CD4-positive, alpha-beta T cell (primary cell): ENCODE measurements at regions not wholly inside any gene's neighbourhood (a gene's known extent, or its start where the extent isn't known, plus 50 kb on each side); places are given as distances from the start of the nearest gene placed in this dataset.

ENCODE experiments used
- ATAC-seq: fragments of 200-7000 bp; cut with Tn5 transposase; one replicate; pipeline ENCODE4 v1.10.0; 2022; ENCODE audit warnings: mild to moderate bottlenecking; ENCODE audit not compliant: poor library complexity
- CTCF ChIA-PET: fragments of 350-600 bp; sonication (Branson Sonifier 250); formaldehyde crosslinking; loops from one replicate; lab custom pipeline; 2021; ENCODE audit warnings: antibody characterized with exemption, inconsistent platforms; lab: Charles Lee
- POLR2A ChIA-PET: fragments of 350-600 bp; sonication (Branson Sonifier 250); formaldehyde crosslinking; loops from one replicate; lab custom pipeline; 2021; ENCODE audit warnings: antibody characterized with exemption, inconsistent platforms; lab: Charles Lee
- DNase-seq, 14 experiments: peaks; one replicate each; pipeline ENCODE4 v3.0.0-alpha.2; 2013 to 2020; ENCODE audit warnings: mixed read lengths in 2 of 14
- H3K27ac ChIP-seq, 2 donors: one replicate each; pipeline versions ENCODE4 v1.5.1 to v1.7.0; 2013; ENCODE audit warnings: low read length in 2 of 2, low read depth in 1 of 2, mild to moderate bottlenecking in 1 of 2
- H3K27me3 ChIP-seq, 2 experiments: 1 replicate in 1 of 2; 2 replicates in 1 of 2; pipeline versions ENCODE4 v1.6.1 to v1.7.0; 2013; ENCODE audit warnings: low read length in 2 of 2, control low read depth in 1 of 2, mild to moderate bottlenecking in 1 of 2, moderate library complexity in 1 of 2; ENCODE audit not compliant: insufficient read depth in 2 of 2, control insufficient read depth in 1 of 2
- H3K36me3 ChIP-seq: one replicate; pipeline ENCODE4 v1.6.1; 2013; ENCODE audit warnings: low read length, control low read depth; ENCODE audit not compliant: insufficient read depth
- H3K4me1 ChIP-seq: one replicate; pipeline ENCODE4 v1.6.1; 2013; ENCODE audit warnings: low read length, control low read depth; ENCODE audit not compliant: insufficient read depth
- H3K4me3 ChIP-seq: one replicate; pipeline ENCODE4 v1.5.1; 2013; ENCODE audit warnings: mild to moderate bottlenecking, low read length, moderate library complexity
- H3K9me3 ChIP-seq, 2 experiments: 1 replicate in 1 of 2; 2 replicates in 1 of 2; pipeline versions ENCODE4 v1.6.1 to v1.7.0; 2013; ENCODE audit warnings: low read length in 2 of 2, mild to moderate bottlenecking in 2 of 2, control low read depth in 1 of 2, moderate library complexity in 1 of 2; ENCODE audit not compliant: control insufficient read depth in 1 of 2, insufficient read depth in 1 of 2
- H3K27ac Mint-ChIP-seq: one replicate; pipeline ENCODE4 v1.8.0; 2020; ENCODE audit warnings: mixed read lengths
- H3K27me3 Mint-ChIP-seq: one replicate; pipeline ENCODE4 v1.8.0; 2021; ENCODE audit warnings: mixed read lengths
- H3K36me3 Mint-ChIP-seq: one replicate; pipeline ENCODE4 v1.8.0; 2021; ENCODE audit warnings: low read depth, mixed read lengths
- H3K4me1 Mint-ChIP-seq: one replicate; pipeline ENCODE4 v1.8.0; 2021; ENCODE audit warnings: low read depth, mixed read lengths
- H3K4me3 Mint-ChIP-seq: one replicate; pipeline ENCODE4 v1.8.0; 2020; ENCODE audit warnings: mild to moderate bottlenecking, mixed read lengths
- H3K9me3 Mint-ChIP-seq: one replicate; pipeline ENCODE4 v1.8.0; 2020; ENCODE audit warnings: mixed read lengths
- intact Hi-C, 2 experiments: fragments of 100-400 bp; cut with DNase I in 1 of 2; cut with micrococcal nuclease in 1 of 2; formaldehyde crosslinking; loops; one replicate each; pipeline versions ENCODE4 v1.15.1 to v1.9.0; 2023 to 2025; cut with DNase I, micrococcal nuclease
- TF ChIP-seq, protein P1 (sequence below): fragments of 200-600 bp; IDR thresholded peaks from one replicate; pipeline ENCODE4 v1.8.0; 2022; ENCODE audit warnings: antibody characterized with exemption, mild to moderate bottlenecking

- Histone ChIP-seq H3K4me1 (no peaks in the 10 kb centered on the region), H3K9me3 (no peaks in the 10 kb centered on the region), H3K36me3 (no peaks in the 10 kb centered on the region), H3K27me3 (no peaks in the 10 kb centered on the region), H3K4me3 (no peak overlapping the region), H3K27ac (no peak overlapping the region)
- Mint-ChIP-seq H3K4me3 (no peak overlapping the region), H3K4me1 (no peaks in the 10 kb centered on the region), H3K9me3 (peaks cover 6% of the 10 kb centered on the region), H3K27ac (no peak overlapping the region), H3K36me3 (no peaks in the 10 kb centered on the region), H3K27me3 (no peaks in the 10 kb centered on the region)
- TF ChIP-seq, protein P1, sequence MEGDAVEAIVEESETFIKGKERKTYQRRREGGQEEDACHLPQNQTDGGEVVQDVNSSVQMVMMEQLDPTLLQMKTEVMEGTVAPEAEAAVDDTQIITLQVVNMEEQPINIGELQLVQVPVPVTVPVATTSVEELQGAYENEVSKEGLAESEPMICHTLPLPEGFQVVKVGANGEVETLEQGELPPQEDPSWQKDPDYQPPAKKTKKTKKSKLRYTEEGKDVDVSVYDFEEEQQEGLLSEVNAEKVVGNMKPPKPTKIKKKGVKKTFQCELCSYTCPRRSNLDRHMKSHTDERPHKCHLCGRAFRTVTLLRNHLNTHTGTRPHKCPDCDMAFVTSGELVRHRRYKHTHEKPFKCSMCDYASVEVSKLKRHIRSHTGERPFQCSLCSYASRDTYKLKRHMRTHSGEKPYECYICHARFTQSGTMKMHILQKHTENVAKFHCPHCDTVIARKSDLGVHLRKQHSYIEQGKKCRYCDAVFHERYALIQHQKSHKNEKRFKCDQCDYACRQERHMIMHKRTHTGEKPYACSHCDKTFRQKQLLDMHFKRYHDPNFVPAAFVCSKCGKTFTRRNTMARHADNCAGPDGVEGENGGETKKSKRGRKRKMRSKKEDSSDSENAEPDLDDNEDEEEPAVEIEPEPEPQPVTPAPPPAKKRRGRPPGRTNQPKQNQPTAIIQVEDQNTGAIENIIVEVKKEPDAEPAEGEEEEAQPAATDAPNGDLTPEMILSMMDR, result no peak
- intact Hi-C loops, result no loop called here
- ChIA-PET POLR2A (no interaction called here), CTCF (no interaction called here)
- DNase-seq (no peak), ATAC-seq (no peak)
These were observed 245.3 kb upstream of the UFL1 start for GRCh38 chr6:96276305-96276704.

DNA sequence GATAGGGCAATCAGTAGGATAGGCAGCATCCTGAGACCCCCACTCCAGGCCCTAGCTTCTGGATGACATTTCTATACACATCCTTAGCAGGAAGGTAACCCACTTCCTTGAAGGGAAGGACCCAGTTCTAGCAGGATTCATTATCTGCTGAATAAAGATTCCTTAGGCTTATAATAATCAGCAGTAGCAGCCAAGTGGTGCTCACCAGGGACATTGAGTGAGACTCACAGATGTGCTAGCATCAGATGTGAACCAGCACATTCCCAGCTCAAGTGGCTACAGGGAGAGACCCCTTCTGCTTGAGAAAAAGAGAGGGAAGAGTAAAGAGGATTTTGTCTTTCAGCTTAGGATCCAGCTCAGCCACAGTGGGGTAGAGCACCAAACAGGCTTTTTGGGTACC is 244.8 kb upstream of the UFL1 start:
- H3K27ac Mint-ChIP-seq, result no peak overlapping the region
- no peak overlapping the region for H3K4me3 Mint-ChIP-seq
- intact Hi-C loops, result no loop called here

GRCh38 chr6:96279084-96279483 is 242.5 kb upstream of the UFL1 start:
- Mint-ChIP-seq H3K27me3 (no peaks in the 10 kb centered on the region), H3K36me3 (no peaks in the 10 kb centered on the region), H3K27ac (no peak overlapping the region), H3K9me3 (no peaks in the 10 kb centered on the region), H3K4me3 (no peak overlapping the region), H3K4me1 (no peaks in the 10 kb centered on the region)
- H3K4me3 ChIP-seq, result no peak overlapping the region
- H3K27ac ChIP-seq, result no peak overlapping the region
- H3K9me3 ChIP-seq, result no peaks in the 10 kb centered on the region
- H3K36me3 ChIP-seq, result no peaks in the 10 kb centered on the region
- H3K27me3 ChIP-seq, result no peaks in the 10 kb centered on the region
- TF ChIP-seq, protein P1, result no peak
- no peaks in the 10 kb centered on the region for H3K4me1 ChIP-seq
- ATAC-seq, result no peak
- DNase-seq, result no peak
- ChIA-PET POLR2A (no interaction called here), CTCF (no interaction called here)
- intact Hi-C loops, result no loop called here

More for the DNA sequence above, 244.8 kb upstream of the UFL1 start:
- POLR2A ChIA-PET, result no interaction called here
- Histone ChIP-seq H3K9me3 (no peaks in the 10 kb centered on the region), H3K27ac (no peak overlapping the region), H3K27me3 (no peaks in the 10 kb centered on the region), H3K36me3 (no peaks in the 10 kb centered on the region), H3K4me3 (no peak overlapping the region), H3K4me1 (no peaks in the 10 kb centered on the region)
- Mint-ChIP-seq H3K36me3 (no peaks in the 10 kb centered on the region), H3K4me1 (no peaks in the 10 kb centered on the region), H3K27me3 (no peaks in the 10 kb centered on the region), H3K9me3 (peaks cover 6% of the 10 kb centered on the region)
- ATAC-seq (no peak), DNase-seq (no peak)
- CTCF ChIA-PET, result no interaction called here
- TF ChIP-seq, protein P1, result no peak
